Fibroblast of the conjunctiva (primary cell): ENCODE measurements at regions not wholly inside any gene's neighbourhood (a gene's known extent, or its start where the extent isn't known, plus 50 kb on each side); places are given as distances from the start of the nearest gene placed in this dataset.

ENCODE experiments used
- DNase-seq: peaks from one replicate; pipeline ENCODE4 v3.0.0-alpha.2; 2010; ENCODE audit warnings: low read depth

DNA sequence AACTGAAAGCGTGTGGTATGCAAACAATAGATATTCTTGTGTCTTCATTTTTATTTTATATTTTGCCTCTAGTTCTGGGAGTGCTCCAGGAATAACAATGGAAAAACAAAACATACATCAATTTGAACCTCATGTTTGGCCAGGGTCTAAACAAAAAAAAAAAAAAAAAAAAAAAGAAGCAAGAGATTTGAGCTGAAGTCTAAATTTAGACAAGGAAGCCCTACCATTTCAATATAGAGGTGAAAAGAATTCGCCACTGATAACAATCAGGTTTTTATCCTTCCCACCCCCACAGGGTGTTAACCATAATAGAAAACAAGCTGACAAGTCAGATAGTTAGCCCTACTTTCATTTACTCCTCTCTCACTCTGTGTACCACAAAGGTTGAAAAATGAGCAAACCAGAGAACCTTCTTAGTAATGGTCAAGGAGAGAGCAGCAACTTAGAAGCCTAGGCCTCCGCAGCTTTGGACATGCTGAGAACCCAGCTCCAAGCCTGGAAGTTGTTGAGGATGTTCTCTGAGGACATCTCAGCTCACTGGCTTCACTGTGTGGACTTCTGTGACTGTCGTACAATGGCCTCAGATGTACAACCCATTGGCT, 118.2 kb upstream of the HMHB1 start:
- DNase-seq = peak; percentile 56

DNA sequence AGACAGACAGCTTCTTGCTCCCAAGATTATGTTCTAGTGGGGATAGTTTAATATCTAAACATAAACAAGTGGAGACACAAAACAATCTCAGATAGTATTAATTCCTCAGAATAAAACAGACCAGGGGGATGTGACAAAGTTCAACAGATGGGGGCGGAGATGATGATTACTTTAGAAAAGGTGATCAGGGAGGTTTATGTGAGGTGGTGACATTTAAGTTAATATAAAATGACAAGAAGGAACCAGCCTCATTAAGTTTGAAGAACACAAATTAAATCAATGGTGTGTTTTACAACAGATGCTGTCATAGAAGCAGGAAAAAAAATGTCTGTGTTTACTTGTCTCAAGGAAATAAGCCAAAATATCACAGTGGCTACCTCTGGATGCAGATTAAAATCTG, 119.6 kb upstream of the HMHB1 start:
- DNase-seq = no peak

- no peak for DNase-seq
Measured at GRCh38 chr5:143691945-143692290, 120.0 kb upstream of the HMHB1 start.

DNA sequence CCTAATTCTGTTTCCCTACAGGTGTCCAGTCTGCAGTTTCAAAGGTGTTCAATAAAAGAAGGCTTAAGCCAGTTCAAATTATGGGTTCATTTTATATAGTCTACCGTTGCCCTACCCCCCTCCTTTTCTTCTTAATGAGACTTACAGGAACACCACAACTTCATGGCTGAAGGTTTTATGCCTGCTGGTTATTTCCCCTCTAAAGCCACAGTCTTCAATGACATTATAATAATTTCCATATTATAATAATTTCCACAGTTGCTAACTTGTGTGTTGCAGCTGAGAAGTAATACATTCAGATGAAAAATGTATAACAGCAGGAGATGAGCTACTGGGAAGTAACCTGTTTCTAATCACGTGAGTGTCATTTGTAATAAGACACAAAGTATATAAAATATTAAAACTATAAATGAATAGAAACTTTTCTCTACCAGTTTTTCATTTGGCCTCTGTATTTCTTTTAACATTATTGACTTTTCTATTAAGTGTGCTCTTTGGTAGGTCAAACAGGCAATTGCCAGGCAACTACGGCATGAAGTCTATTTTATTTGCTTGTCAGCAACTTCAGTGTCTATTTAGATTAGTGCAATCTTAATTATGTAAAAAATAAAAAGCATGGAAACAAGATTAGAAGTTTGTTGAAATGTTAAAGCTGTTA, 120.5 kb upstream of the HMHB1 start:
- DNase-seq = no peak

DNA sequence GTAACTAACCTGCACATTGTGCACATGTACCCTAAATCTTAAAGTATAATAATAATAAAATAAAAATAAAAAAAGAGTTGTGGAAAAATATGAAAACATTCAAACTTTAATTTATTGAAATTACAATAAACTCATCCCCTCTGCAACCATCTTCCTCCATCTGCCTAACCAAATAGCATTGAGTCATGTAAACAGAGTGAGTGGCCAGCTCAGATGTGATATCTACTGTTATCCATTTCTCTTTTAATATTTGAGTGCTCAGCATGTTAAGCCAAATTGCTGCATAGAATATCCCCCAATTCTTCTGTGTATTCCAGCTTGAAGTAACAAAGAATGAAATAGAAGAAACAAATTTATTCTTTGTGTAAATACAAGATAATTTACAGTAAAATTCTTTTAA, 124.4 kb upstream of the HMHB1 start:
- no peak for DNase-seq

DNA sequence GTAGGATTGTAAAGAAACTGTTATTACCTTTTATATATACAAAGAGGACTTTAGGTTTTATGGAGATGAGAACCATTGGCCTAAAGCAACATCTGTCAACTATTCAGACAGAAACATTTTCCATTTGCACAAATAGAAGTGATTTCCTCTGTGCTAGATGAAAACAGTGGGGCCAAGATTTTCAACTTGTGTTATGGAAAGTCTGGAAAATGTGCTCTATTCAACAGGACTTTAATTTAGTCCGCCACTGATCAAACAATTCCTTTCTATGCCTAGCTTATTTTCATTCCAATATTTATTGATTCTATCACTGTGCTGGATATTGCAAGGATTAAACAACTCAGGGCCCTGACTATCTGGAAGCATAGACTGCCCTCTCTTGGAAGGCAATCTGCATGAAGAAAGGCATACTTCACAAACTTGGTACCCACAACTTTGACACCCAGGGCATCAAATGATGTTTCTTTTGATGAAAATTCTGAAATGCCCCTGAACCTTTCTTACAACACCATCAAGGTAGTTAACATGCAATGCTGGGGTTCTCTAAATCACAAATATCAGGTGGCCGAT, 126.6 kb upstream of the HMHB1 start:
- DNase-seq = no peak

GRCh38 chr5:143683459-143683858, 128.5 kb upstream of the HMHB1 start:
- DNase-seq = no peak

DNA sequence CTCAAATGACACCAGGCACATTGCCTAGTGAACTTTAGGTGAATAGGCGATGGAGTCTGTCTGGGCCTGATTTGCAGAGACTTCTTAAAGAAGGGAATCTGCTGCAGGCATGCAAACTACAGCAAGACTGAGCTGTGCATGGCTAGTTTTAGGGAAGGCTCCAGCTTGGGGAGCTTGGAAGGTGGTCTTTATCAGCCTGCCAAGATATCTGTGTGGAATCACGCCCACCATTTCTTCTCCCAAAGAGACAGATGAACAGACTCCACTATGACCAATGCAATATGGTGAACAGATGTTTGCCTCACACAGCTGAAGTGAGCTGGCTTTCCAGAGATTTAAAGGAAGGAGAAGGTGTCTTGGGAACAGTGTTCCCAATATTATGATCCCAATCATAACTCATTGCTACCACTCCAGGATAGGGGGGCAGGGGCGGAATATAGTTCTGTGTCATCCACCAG, 129.0 kb upstream of the HMHB1 start:
- no peak for DNase-seq

- DNase-seq = peak; percentile 43
Measured at GRCh38 chr5:143682246-143682905, 129.6 kb upstream of the HMHB1 start.

- no peak for DNase-seq
Measured at GRCh38 chr5:143680672-143681259, 131.2 kb upstream of the HMHB1 start.

DNA sequence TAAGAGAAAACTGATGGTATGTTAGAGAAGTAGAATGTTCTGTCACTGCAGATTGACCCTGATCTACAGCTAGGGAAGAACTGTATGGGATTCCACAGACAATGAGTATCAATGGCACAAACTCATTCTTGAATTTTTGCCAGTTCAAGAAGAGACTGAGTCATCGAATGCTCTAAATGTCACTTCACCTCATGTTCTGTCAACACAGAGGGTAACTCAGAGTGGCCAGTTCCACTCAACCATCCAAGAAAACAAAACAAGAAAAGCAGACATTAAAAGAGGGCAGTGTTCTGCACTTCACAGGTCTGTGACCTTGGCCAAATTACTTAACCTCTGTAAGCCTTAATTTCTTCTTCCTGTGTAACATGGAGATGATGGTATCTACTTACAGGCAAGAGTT, 132.2 kb upstream of the HMHB1 start:
- no peak for DNase-seq

DNA sequence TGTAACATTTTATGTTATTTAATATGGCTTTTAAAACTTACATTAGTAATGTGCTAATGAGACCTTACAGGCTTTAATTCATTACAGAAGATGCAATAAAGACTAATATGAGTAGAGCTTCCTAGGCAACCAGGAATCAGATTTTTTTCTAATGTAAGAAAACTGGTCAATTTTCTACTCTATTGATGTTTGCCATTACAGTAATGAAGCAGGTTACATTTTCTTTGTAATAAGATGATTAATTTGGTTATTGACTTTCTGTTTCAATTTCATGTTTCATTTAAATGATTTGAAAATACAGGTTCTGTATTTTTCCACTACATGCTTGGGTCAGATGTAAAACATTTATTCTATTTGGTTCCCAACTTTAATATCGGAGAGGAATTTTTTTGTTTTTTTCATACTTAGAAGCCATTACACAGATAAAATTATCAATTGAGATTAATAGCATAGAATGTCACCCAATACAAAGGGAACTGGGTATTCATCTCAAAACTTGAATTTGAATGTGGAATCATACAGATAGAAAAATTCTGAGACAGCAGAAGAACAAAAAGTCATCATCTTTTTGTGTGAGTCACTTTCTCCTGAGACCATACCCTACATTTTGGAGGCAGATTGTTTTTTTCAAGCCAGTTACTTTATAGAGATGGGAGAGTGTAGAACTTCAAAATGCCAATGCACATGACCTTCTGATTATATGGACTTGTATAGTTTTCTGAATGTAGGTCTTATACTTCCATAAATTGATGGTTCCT, 133.6 kb upstream of the HMHB1 start:
- DNase-seq = no peak

GRCh38 chr5:143677403-143677802, 134.6 kb upstream of the HMHB1 start:
- no peak for DNase-seq

- DNase-seq = no peak
Measured at GRCh38 chr5:143676802-143677201, 135.2 kb upstream of the HMHB1 start.

GRCh38 chr5:143674469-143674786, 137.5 kb upstream of the HMHB1 start:
- no peak for DNase-seq

- DNase-seq = no peak
Measured at GRCh38 chr5:143673676-143674468, 138.1 kb upstream of the HMHB1 start.

DNA sequence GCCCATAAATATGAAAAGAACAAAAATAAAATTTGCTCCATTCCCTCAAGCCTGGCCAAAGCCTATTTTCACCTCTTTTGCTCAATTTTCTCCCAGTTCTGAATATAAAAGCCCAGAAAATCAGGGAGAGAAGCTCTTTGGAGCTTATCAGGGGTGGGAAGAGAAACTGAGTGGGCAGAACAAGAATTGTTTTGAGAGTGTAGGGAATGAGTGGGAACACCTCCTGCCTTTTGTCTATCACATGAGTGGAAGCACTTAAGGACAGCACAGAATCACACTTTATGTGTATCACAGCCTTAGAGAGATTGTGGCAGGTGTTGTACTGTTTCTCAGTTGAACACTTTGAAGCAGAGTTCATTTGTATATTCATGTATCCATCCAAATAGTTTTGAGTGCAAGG, 139.2 kb upstream of the HMHB1 start:
- DNase-seq = no peak

DNA sequence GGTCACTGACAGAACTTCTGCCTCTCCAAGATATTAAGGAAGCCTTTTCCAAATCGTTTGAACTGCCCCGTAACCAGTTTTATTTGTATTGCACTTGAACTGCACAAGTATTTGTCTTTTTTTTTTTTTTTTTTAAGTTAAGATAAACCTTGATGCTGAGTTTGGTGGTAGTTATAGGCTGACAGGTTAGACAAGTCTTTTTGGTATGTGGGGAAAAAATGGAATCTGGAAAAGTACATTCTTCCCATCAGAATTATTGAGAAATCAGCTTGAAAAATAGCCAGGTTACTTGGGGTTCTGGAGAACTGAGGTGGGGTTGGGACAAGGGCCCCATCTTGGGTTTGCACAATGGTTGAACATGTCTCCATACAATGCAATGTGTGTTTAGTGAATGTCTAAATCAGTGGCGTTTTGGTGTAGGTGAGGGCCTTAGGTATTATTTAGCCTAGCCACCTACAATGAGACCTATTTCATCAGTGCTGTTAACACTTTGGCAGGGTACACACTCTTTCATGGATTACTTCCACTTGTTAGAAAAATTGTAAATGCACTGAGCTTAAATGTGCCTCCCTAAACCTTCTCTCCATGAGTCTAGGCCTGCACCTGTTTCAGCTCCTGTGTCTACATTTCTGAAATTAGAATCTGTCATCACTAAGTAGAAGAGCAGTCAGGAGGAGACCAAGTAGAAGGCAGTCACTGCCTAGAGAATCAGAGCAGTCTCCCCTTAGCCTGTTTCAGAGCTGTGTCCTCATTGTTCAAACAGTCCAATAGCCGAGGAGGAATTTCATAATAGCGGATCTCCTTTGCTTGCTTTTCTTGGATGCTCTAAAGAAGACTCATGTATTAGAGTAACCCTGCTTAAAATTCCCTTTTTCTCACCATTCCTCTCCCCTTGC, 140.0 kb upstream of the HMHB1 start:
- DNase-seq = no peak

GRCh38 chr5:143671021-143671420, 140.9 kb upstream of the HMHB1 start:
- DNase-seq = no peak

DNA sequence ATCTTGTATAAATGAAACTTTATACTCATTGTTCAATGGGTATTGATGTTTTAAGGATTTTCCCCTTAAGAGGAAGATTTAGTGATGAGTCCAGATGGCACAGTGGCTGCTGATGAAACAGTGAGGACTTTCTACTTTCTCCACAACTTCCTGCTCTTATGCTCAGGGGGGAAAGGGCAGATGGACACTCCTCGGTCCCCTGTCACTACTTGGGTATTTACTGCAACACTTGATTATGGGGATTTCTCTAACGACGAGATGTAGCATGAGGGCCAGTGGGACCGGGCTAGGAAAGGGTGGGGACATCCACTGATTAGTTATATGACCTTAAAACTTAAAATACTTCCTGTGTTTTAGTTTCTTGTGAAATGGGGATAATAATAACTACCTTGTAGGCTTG, 146.1 kb upstream of the HMHB1 start:
- no peak for DNase-seq

GRCh38 chr5:143664623-143665022, 147.3 kb upstream of the HMHB1 start:
- DNase-seq = no peak
